Activated naive CD8-positive, alpha-beta T cell treated with anti-CD3 and anti-CD28 coated beads for 36 hours (primary cell): ENCODE measurements at regions not wholly inside any gene's neighbourhood (a gene's known extent, or its start where the extent isn't known, plus 50 kb on each side); places are given as distances from the start of the nearest gene placed in this dataset.

ENCODE experiments used
- DNase-seq: peaks from one replicate; pipeline ENCODE4 v3.0.0; 2021
- H3K27ac Mint-ChIP-seq: one replicate; pipeline ENCODE4 v1.8.0; 2022; ENCODE audit warnings: mild to moderate bottlenecking, moderate library complexity, mixed read lengths
- H3K27me3 Mint-ChIP-seq: one replicate; pipeline ENCODE4 v1.8.0; 2022; ENCODE audit warnings: mild to moderate bottlenecking, mixed read lengths
- H3K36me3 Mint-ChIP-seq: one replicate; pipeline ENCODE4 v1.8.0; 2021; ENCODE audit warnings: mild to moderate bottlenecking, mixed read lengths
- H3K4me1 Mint-ChIP-seq: one replicate; pipeline ENCODE4 v1.8.0; 2021; ENCODE audit warnings: mixed read lengths
- H3K4me3 Mint-ChIP-seq: one replicate; pipeline ENCODE4 v1.8.0; 2022; ENCODE audit warnings: mild to moderate bottlenecking, moderate library complexity, mixed read lengths
- H3K9me3 Mint-ChIP-seq: one replicate; pipeline ENCODE4 v1.8.0; 2022; ENCODE audit warnings: mixed read lengths

DNA sequence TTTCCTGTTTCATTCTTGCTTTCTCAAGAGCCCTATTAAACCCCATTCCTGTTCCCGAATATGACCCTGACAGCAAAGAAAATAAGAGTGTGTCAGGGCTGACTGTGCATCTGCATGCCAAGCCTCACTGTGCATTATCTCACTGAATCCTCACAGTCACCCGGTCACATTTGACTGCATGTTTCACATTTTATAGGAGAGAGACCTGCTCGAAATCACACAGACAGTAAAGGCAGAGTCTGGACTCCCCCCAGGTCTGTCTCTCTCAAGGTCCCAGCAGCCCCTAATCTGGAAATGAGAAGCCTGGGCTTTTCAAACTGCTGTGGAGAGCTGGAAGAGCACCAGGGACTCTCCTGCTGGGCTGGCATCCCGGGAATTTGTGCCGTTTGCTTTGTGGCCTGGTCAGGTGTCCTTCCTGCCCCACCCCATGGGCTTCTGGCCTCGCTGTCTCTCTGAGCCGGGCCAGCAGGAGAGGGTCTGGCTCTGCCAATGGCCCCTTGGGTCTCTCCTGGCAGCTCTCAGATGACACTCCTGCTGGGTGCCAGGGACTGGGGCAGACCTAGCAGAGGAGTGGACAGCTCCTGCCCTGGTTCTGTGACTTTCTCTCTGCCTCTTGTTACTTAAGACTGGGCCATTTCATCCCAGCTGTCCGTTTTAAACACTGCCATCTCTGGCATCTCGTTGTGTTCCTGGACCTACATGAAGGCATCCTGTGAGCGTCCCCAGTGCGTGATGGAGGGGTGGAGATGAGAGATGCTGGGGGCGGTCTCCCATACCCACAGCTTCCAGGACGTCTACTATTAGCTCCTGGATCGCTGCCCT lies 173.6 kb downstream of the ARHGAP12 start:
- Mint-ChIP-seq H3K4me1 (peaks cover 4% of the 10 kb centered on the region), H3K9me3 (no peaks in the 10 kb centered on the region), H3K27ac (no peak overlapping the region), H3K4me3 (no peak overlapping the region), H3K36me3 (no peaks in the 10 kb centered on the region), H3K27me3 (no peaks in the 10 kb centered on the region)
- no peak for DNase-seq

DNA sequence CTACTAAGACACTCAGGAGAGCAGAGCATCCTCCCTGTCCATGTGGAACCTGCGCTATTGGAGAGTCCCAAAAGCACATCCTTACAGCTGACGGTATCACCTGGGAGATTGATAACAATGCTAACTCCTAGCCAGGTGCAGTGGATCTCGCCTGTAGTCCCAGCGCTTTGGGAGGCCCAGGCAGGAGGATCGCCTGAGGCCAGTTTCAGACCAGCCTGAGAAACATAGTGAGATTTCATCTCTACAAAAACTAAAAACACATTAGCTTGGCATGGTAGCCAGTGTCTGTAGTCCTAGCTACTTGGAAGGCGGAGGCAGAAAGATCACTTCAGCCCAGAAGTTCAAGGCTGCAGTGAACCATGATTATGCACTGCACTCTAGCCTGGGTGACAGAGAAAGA lies 174.9 kb downstream of the ARHGAP12 start:
- no peak for DNase-seq
- Mint-ChIP-seq H3K27ac (no peak overlapping the region), H3K4me1 (no peaks in the 10 kb centered on the region), H3K4me3 (no peak overlapping the region), H3K27me3 (no peaks in the 10 kb centered on the region), H3K36me3 (no peaks in the 10 kb centered on the region), H3K9me3 (no peaks in the 10 kb centered on the region)

DNA sequence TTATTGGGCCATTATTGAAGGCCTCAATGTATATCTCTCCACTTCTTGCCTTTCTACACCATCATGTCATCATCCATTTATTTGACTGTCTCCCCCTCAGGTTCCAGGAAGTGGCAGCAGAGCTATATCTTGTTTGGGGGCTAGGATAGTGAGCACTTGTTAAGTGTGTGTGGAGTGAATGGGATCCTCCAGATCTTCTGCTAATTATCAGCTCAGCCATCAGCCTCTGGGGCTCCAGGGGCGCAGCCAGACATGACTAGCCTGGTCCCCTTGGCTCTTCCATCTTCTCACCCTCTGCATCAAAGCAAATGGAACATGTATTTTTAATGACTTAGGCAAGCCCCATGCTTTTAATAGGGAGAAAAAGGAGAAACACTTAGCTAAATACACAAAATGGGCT lies 176.5 kb downstream of the ARHGAP12 start:
- Mint-ChIP-seq H3K4me1 (peaks cover under 1% of the 10 kb centered on the region), H3K36me3 (no peaks in the 10 kb centered on the region), H3K27ac (no peak overlapping the region), H3K9me3 (no peaks in the 10 kb centered on the region), H3K27me3 (no peaks in the 10 kb centered on the region), H3K4me3 (no peak overlapping the region)
- no peak for DNase-seq

DNA sequence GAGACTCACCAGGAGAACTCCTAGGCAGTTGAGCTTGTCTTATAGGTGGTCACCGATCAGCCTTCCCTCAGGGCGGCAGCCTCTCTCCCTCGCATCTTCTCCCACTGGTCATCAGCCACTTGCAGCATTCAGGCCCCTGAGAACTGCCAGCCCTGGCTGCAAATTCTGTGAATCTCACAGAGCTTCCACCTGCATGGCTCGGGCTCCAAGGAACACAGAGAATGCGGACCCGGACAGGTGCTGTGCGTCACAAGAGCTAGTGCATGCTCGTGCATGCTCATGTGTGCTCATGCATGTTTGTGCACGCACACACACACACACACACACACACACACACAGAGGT lies 176.9 kb downstream of the ARHGAP12 start:
- Mint-ChIP-seq H3K27ac (no peak overlapping the region), H3K36me3 (no peaks in the 10 kb centered on the region), H3K9me3 (no peaks in the 10 kb centered on the region), H3K4me1 (peaks cover 5% of the 10 kb centered on the region), H3K4me3 (no peak overlapping the region), H3K27me3 (no peaks in the 10 kb centered on the region)
- no peak for DNase-seq

DNA sequence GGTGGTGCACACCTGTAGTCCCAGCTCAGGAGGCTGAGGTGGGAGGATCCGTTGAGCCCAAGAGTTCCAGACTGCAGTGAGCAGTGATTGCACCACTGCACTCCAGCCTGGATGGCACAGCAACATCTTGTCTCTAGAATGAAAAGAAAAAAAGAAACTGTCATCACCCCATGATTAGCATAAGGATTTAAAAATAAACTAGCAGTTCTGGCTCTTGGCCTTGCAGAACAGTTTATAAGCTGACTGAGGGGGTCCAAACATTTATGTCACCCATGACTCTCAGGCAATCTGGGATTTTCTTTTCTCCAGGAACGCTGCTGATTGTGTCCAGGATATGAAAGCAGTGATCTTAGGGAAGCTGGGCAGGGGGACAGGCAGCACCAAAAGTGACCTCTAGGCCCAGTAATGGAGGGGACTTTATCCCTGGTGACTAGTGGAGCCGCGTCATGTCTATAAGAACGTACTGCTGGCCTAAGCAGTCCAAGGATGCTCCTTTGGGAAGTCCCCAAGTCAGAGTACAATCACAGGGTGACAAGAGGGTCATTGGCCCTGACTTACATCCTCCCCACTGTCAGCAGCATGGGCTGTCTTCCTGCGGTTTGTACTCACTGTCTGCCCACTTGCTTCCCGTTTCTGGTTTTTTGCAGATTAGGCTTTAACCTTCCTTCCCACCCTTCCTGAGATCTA lies 177.4 kb downstream of the ARHGAP12 start:
- peaks cover 7% of the 10 kb centered on the region for H3K4me1 Mint-ChIP-seq
- no peaks in the 10 kb centered on the region for H3K27me3 Mint-ChIP-seq
- H3K36me3 Mint-ChIP-seq = no peaks in the 10 kb centered on the region
- H3K9me3 Mint-ChIP-seq = no peaks in the 10 kb centered on the region
- DNase-seq = no peak
- no peak overlapping the region for H3K4me3 Mint-ChIP-seq
- H3K27ac Mint-ChIP-seq = no peak overlapping the region

DNA sequence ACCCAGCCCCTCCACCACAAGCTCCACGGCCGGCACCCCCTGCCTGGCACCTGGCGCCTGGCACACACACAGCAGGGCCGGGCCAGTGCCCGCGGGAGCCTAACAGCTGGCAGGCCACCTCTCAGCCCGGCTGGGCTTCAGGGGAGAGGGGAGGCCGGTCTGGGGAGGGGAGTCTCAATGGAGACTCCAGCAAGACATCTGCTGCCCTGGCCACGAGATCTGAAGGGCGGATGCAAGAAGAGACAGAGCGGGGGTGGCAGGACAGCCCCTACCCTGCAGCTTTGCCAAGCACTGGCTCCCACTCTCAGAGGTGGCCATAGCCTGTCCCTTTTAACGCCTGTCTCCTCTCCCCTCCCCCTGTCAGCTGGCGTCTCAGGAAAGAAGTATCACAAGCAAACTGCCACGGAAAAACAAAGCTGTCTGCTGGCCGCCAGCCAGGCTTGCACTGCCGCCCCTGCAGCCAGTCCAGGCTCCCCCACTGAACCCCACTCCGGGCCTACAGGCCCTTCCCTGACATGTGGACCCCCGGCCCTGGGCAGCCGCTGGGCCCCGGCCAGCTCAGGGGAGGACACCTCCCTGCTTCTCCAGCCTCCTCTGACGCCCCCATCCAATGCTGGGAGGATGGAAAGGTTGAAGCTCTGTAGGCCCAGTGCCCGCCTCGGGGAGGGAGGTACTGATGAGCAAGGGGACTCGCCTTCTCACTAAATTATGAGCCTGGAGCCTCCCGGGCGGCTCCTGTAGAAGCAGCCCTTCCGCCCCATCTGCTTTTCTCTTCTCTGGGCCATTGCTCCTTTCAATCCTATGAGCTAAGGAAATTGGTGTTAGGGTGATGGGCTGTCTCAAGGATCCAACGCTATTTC lies 178.4 kb downstream of the ARHGAP12 start:
- Mint-ChIP-seq H3K36me3 (no peaks in the 10 kb centered on the region), H3K4me1 (peaks cover 17% of the 10 kb centered on the region), H3K27ac (no peak overlapping the region), H3K4me3 (no peak overlapping the region), H3K9me3 (no peaks in the 10 kb centered on the region), H3K27me3 (no peaks in the 10 kb centered on the region)
- no peak for DNase-seq

DNA sequence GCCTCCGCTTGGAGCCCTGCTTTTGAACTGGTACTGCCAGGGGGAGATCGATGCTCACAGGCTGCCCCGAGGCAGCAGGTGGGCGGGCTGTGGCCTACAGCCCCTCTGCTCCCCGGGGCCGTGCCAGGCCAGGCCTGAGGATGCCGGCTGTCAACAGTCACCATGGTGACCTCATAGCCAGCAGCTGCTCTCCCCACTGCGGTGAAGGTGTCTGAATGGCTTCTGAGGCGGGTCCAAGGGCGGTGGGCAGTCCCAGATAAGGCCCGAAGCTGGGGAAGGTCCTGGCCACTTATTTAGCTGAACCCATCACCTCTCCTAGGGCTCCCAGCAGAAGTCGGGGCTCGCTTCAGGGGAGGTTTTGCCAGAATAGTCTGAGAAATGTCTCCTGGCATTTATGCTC lies 179.3 kb downstream of the ARHGAP12 start:
- Mint-ChIP-seq H3K4me3 (no peak overlapping the region), H3K27ac (no peak overlapping the region), H3K4me1 (peaks cover 22% of the 10 kb centered on the region), H3K27me3 (no peaks in the 10 kb centered on the region), H3K9me3 (no peaks in the 10 kb centered on the region), H3K36me3 (no peaks in the 10 kb centered on the region)
- DNase-seq = no peak

DNA sequence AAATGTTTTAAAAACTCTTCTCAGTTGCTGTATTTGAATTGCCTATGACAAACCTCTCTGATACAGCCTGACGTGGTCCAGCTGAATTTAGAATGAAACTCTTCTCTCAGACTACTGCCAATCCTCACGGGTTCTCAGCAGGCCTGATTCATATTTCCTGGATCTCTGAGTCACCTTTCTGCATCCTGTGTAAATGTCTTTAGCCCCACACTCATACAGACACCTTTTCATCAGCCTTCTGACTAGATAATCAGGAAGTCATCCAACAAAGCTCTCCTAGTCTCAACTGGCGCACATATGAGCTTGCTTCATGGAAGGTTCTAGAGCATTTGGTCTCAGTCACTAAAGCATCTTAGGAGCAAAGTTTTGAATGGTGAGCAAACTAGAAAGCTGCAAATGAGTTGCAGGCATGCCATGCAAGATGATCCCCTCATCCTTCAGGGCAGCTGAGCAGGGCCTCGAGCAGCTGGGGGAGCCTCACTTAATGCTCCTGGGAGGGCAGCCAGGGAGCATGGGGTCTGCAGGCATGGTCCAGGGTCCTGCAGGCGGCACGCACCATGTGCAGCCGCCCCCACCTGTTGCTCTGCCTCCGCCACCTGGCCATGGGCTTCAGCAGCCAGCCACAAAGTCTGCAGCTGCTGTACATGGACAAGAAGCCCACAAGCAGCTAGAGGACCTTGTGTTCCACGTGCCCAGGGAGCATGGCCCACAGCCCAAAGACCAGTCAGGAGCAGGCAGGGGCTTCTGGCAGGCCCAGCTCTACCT lies 182.8 kb downstream of the ARHGAP12 start:
- Mint-ChIP-seq H3K4me1 (peaks cover 26% of the 10 kb centered on the region), H3K27ac (peak overlapping the region; percentile 79), H3K27me3 (no peaks in the 10 kb centered on the region), H3K4me3 (no peak overlapping the region), H3K36me3 (no peaks in the 10 kb centered on the region), H3K9me3 (peaks cover 1% of the 10 kb centered on the region)
- DNase-seq = peak; percentile 32

DNA sequence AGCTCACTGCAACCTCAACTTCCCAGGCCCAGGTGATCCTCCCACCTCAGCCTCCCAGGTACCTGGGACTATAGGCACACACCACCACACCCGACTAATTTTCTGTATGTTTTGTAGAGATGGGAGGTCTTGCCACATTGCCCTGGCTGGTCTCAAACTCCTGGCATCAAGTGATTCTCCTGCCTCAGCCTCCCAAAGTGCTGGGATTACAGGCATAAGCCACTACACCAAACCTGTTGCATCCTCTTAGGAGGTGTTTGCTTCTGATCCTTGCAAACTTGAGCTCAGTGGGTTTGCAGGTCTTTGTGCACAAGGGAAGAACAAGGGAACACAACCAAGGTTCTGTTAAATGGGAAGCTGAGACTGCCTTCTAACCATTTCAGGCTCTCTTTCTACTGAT lies 184.6 kb downstream of the ARHGAP12 start:
- Mint-ChIP-seq H3K27ac (no peak overlapping the region), H3K4me3 (no peak overlapping the region), H3K9me3 (peaks cover 1% of the 10 kb centered on the region), H3K4me1 (peaks cover 26% of the 10 kb centered on the region), H3K36me3 (no peaks in the 10 kb centered on the region), H3K27me3 (no peaks in the 10 kb centered on the region)
- no peak for DNase-seq

DNA sequence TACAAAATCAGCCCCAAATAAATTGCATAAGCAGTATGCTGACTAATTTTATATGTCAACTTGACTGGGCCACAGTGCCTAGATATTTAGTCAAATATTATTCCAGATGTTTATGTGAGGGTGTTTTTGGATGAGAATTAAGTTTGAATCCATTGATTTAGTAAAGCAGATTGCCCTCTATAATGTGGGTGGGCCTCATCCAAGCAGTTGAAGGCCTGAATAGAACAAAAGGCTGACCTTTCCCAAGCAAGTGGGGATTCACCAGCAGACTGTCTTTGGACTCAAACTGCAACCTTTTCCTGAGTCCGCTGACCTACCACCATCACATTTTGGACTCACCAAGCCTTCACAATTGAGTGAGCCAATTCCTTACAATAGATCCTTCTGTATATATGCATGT lies 186.4 kb downstream of the ARHGAP12 start:
- peaks cover 26% of the 10 kb centered on the region for H3K4me1 Mint-ChIP-seq
- H3K4me3 Mint-ChIP-seq = no peak overlapping the region
- H3K27ac Mint-ChIP-seq = no peak overlapping the region
- peaks cover 1% of the 10 kb centered on the region for H3K9me3 Mint-ChIP-seq
- no peak for DNase-seq
- H3K36me3 Mint-ChIP-seq = no peaks in the 10 kb centered on the region
- no peaks in the 10 kb centered on the region for H3K27me3 Mint-ChIP-seq

DNA sequence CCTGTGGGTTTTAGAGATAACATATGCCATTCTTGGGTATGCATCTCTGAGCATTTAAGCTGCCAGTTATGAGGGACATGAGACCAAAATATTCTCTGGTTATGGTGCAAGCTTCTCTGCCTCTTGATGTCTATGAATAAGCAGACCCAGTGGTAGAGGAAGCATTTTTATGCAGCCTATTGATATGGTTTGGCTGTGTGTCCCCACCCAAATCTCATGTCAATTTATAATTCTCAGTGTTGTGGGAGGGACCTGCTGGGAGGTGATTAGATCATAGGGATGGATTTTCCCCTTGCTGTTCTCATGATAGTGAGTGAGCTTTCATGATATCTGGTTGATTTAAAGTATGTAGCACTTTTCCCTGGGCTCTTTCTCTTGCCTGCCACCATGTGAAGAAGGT lies 187.2 kb downstream of the ARHGAP12 start:
- H3K9me3 Mint-ChIP-seq = peaks cover 6% of the 10 kb centered on the region
- no peaks in the 10 kb centered on the region for H3K36me3 Mint-ChIP-seq
- no peak for DNase-seq
- no peak overlapping the region for H3K4me3 Mint-ChIP-seq
- H3K27me3 Mint-ChIP-seq = no peaks in the 10 kb centered on the region
- peaks cover 21% of the 10 kb centered on the region for H3K4me1 Mint-ChIP-seq
- H3K27ac Mint-ChIP-seq = no peak overlapping the region

DNA sequence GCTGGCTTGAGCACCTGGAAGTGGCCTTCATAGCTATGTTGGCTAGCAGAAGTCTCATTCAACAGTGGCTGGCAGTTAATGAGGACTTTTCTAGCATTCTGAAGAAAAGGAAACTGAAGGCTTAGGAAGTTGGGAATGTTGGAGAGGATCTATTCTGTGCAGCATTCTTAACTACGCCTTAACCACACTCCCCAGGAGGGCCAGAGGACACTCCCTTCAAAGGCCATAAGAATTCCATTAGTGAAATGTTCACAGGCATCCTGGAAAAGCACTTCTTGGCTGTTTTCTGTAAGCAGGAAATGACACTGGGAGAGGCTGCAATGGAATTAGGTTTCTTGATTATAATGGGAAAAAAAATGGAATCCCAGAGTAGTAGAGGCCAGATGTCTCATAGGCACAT lies 188.9 kb downstream of the ARHGAP12 start:
- Mint-ChIP-seq H3K27me3 (no peaks in the 10 kb centered on the region), H3K4me1 (peaks cover 4% of the 10 kb centered on the region), H3K4me3 (no peak overlapping the region), H3K9me3 (peaks cover 9% of the 10 kb centered on the region), H3K27ac (no peak overlapping the region), H3K36me3 (no peaks in the 10 kb centered on the region)
- DNase-seq = no peak

DNA sequence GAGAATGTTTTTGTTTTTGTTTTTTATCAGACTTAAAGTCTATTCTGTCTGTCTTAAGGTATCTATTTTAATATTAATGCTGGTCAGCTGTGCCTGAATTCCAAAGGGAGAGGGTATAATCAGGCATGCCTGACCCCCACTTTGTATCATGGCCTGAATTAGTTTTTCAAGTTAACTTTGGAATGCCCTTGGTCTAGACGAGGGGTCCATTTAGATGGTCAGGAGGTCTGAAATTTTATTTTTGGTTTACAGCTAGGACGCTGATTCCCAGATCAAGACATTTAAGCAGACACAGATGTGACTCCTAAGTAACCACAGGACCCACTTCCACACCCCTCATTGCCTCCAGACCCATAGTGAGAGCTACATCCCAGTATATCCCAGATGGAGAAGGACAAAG lies 189.5 kb downstream of the ARHGAP12 start:
- no peak overlapping the region for H3K4me3 Mint-ChIP-seq
- peaks cover 9% of the 10 kb centered on the region for H3K9me3 Mint-ChIP-seq
- H3K36me3 Mint-ChIP-seq = no peaks in the 10 kb centered on the region

DNA sequence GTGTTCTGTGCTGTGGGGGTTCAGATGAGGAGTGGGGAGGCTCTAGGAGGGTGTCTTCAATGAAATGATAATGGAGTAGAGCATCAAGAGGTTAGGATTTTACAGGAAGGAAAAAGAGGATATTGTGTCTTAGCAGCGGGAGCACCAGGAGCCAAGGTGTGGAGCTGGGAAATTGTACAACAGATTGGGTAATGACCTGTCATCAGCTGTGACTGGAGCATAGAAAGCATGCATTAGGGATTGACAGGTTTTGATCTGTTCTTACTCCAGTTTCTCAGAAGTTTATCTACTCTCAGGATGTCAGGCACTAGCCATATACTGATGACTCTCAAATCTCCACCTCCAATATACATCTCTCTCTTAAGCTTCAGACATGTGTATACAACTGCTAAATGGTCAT lies 196.9 kb downstream of the ARHGAP12 start:
- Mint-ChIP-seq H3K27ac (no peak overlapping the region), H3K27me3 (peaks cover 4% of the 10 kb centered on the region), H3K4me1 (no peaks in the 10 kb centered on the region), H3K9me3 (peaks cover 4% of the 10 kb centered on the region), H3K36me3 (no peaks in the 10 kb centered on the region), H3K4me3 (no peak overlapping the region)
- no peak for DNase-seq

More for the DNA sequence above, 189.5 kb downstream of the ARHGAP12 start:
- Mint-ChIP-seq H3K27ac (no peak overlapping the region), H3K4me1 (peaks cover 4% of the 10 kb centered on the region), H3K27me3 (no peaks in the 10 kb centered on the region)
- DNase-seq = no peak

DNA sequence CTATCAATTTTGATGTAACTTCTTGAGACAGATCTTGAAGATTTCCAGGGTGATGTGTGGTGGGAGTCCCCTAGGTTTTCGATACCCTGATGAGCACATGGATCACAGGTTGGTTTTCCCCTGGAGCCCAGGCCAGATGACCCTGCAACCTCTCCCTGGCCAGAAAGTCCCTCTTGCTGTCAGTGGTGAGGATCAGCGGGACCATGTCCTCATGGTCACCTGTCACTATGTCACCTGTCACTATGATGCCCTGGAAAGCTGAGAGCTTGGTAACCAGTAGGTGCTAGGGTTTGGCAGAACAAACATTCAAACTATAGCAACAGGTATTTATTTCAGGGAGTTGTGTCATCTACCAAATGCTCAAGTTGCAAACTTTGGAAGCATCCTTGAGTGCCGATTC lies 197.9 kb downstream of the ARHGAP12 start:
- H3K27ac Mint-ChIP-seq = no peak overlapping the region
- no peaks in the 10 kb centered on the region for H3K36me3 Mint-ChIP-seq
- H3K4me1 Mint-ChIP-seq = no peaks in the 10 kb centered on the region
- no peak overlapping the region for H3K4me3 Mint-ChIP-seq
- no peak for DNase-seq
- peaks cover 4% of the 10 kb centered on the region for H3K9me3 Mint-ChIP-seq
- peaks cover 4% of the 10 kb centered on the region for H3K27me3 Mint-ChIP-seq
